ENCODE measurements at regions not wholly inside any gene's neighbourhood (a gene's known extent, or its start where the extent isn't known, plus 50 kb on each side); places are given as distances from the start of the nearest gene placed in this dataset.

DNA sequence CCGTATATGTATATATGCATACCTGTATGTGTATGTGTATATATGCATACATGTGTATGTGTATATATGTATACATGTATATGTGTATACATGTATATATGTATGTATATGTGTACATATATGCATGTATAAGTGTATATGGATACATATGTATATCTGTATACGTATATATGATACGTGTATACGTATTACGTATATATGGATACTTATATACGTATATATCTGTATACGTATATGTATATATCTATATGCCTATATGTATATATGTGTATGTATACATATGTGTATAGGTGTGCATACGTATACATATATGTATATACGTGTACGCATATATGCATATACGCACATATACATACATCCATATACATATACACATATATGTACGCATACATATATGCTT is 681.6 kb upstream of the ANO3 start:
- TF ChIP-seq, protein P1, sequence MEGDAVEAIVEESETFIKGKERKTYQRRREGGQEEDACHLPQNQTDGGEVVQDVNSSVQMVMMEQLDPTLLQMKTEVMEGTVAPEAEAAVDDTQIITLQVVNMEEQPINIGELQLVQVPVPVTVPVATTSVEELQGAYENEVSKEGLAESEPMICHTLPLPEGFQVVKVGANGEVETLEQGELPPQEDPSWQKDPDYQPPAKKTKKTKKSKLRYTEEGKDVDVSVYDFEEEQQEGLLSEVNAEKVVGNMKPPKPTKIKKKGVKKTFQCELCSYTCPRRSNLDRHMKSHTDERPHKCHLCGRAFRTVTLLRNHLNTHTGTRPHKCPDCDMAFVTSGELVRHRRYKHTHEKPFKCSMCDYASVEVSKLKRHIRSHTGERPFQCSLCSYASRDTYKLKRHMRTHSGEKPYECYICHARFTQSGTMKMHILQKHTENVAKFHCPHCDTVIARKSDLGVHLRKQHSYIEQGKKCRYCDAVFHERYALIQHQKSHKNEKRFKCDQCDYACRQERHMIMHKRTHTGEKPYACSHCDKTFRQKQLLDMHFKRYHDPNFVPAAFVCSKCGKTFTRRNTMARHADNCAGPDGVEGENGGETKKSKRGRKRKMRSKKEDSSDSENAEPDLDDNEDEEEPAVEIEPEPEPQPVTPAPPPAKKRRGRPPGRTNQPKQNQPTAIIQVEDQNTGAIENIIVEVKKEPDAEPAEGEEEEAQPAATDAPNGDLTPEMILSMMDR (IDR thresholded peaks at IDR 0.05), result no peak
- TF ChIP-seq POLR2A (IDR thresholded peaks at IDR 0.05), result no peak
